Activated effector memory CD4-positive, alpha-beta T cell treated with anti-CD3 and anti-CD28 coated beads, Interleukin-2, amount 50 U/mL, for 16 hours (primary cell): ENCODE measurements at regions not wholly inside any gene's neighbourhood (a gene's known extent, or its start where the extent isn't known, plus 50 kb on each side); places are given as distances from the start of the nearest gene placed in this dataset.

ENCODE experiments used
- DNase-seq: peaks from one replicate; pipeline ENCODE4 v3.0.0-alpha.2; 2020

- DNase-seq: no peak
These were observed 446.0 kb downstream of the HACE1 start for GRCh38 chr6:104413767-104414166.

- no peak for DNase-seq
These were observed 448.4 kb downstream of the HACE1 start for GRCh38 chr6:104411302-104411701.

GRCh38 chr6:104409913-104410312 is 449.8 kb downstream of the HACE1 start:
- DNase-seq: no peak

GRCh38 chr6:104407957-104408356 is 451.8 kb downstream of the HACE1 start:
- no peak for DNase-seq

GRCh38 chr6:104404377-104404776 is 455.3 kb downstream of the HACE1 start:
- no peak for DNase-seq

- DNase-seq: no peak
These were observed 457.1 kb downstream of the HACE1 start for GRCh38 chr6:104402572-104402971.

- DNase-seq: no peak
These were observed 457.8 kb downstream of the HACE1 start for GRCh38 chr6:104401926-104402325.

GRCh38 chr6:104400844-104401243 is 458.9 kb downstream of the HACE1 start:
- DNase-seq: no peak

GRCh38 chr6:104396077-104396476 is 463.6 kb downstream of the HACE1 start:
- no peak for DNase-seq

- no peak for DNase-seq
These were observed 477.8 kb downstream of the HACE1 start for GRCh38 chr6:104381907-104382306.

GRCh38 chr6:104365451-104366234 is 494.1 kb downstream of the HACE1 start:
- DNase-seq: no peak

GRCh38 chr6:104357928-104358327 is 501.8 kb downstream of the HACE1 start:
- no peak for DNase-seq

- DNase-seq: no peak
These were observed 503.5 kb downstream of the HACE1 start for GRCh38 chr6:104356197-104356596.

GRCh38 chr6:104349191-104349590 is 510.5 kb downstream of the HACE1 start:
- no peak for DNase-seq

- DNase-seq: no peak
These were observed 515.5 kb downstream of the HACE1 start for GRCh38 chr6:104344223-104344622.

GRCh38 chr6:104332364-104332763 is 527.4 kb downstream of the HACE1 start:
- DNase-seq: no peak

GRCh38 chr6:104326173-104327001 is 533.3 kb downstream of the HACE1 start:
- DNase-seq: no peak

GRCh38 chr6:104325341-104326172 is 534.2 kb downstream of the HACE1 start:
- no peak for DNase-seq

GRCh38 chr6:104324301-104324700 is 535.4 kb downstream of the HACE1 start:
- no peak for DNase-seq

- DNase-seq: no peak
These were observed 536.9 kb downstream of the HACE1 start for GRCh38 chr6:104322841-104323240.

- DNase-seq: no peak
These were observed 538.4 kb downstream of the HACE1 start for GRCh38 chr6:104321301-104321700.

- DNase-seq: no peak
These were observed 538.8 kb downstream of the HACE1 start for GRCh38 chr6:104320896-104321295.

GRCh38 chr6:104312851-104313250 is 546.9 kb downstream of the HACE1 start:
- no peak for DNase-seq
